Activated CD4-positive, alpha-beta T cell treated with anti-CD3 and anti-CD28 coated beads, Interleukin-2, amount 10 ng/mL, durations not matched to agents 24 days and 14 days (primary cell): ENCODE measurements at regions not wholly inside any gene's neighbourhood (a gene's known extent, or its start where the extent isn't known, plus 50 kb on each side); places are given as distances from the start of the nearest gene placed in this dataset.

ENCODE experiments used
- DNase-seq: peaks from one replicate; pipeline ENCODE4 v3.0.0; 2022
- H3K27ac Mint-ChIP-seq: one replicate; pipeline ENCODE4 v1.8.0; 2022; ENCODE audit warnings: mild to moderate bottlenecking, mixed read lengths
- H3K27me3 Mint-ChIP-seq: one replicate; pipeline ENCODE4 v1.8.0; 2022; ENCODE audit warnings: mixed read lengths
- H3K36me3 Mint-ChIP-seq: one replicate; pipeline ENCODE4 v1.8.0; 2022; ENCODE audit warnings: low read depth, mild to moderate bottlenecking, mixed read lengths
- H3K4me1 Mint-ChIP-seq: one replicate; pipeline ENCODE4 v1.8.0; 2021; ENCODE audit warnings: mixed read lengths
- H3K4me3 Mint-ChIP-seq: one replicate; pipeline ENCODE4 v1.8.0; 2022; ENCODE audit warnings: mild to moderate bottlenecking, moderate library complexity, mixed read lengths
- H3K9me3 Mint-ChIP-seq: one replicate; pipeline ENCODE4 v1.8.0; 2021; ENCODE audit warnings: mixed read lengths
- intact Hi-C: fragments of 100-400 bp; cut with micrococcal nuclease; formaldehyde crosslinking; loops from one replicate; pipeline ENCODE4 v1.15.1; 2023

DNA sequence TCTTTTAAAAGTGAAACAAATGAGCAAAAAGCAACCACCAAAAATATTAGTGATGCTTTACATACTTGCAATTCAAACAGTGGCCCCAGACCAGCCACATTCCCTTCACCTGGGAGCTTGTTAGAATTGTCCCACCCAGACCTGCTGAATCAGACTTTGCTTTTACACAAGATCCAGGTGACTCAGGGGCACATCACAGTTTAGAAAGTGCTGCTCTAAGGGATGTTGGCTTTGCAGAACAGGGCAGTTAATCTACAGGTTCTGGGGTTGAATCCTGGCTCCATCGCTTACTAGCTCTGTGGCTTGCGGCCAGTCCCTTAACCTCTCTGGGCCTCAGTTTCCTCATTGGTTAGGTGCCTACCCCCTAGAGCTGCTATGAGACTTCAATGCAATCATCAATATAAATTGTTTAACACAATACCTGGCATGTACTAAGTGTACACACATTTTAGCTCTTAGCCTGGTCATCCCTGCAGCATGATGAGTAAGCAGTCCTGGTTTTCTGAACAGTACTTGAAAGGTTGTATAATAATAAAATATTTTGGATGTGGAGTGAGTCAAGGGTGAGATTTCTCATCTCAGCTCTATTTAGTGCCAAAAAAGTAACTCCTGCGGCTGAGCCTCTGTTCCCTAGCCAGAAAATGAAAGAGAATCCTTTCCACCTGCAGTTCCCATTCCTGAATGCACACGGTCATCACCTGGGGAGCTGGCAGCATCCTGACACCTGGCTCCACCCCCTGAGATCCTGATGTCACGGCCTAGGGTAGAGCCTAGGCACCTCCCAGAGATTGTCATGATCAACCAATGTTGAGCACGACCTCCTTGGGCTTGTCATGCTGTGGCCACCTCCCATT lies 162.7 kb downstream of the ANKRD60 start:
- Mint-ChIP-seq H3K27ac (no peak overlapping the region), H3K4me3 (no peak overlapping the region), H3K9me3 (no peaks in the 10 kb centered on the region), H3K4me1 (no peaks in the 10 kb centered on the region), H3K36me3 (no peaks in the 10 kb centered on the region), H3K27me3 (peaks cover 3% of the 10 kb centered on the region)
- intact Hi-C loops = no loop called here
- DNase-seq = no peak

GRCh38 chr20:58064411-58065010 lies 163.9 kb downstream of the ANKRD60 start:
- H3K4me3 Mint-ChIP-seq = no peak overlapping the region
- peaks cover 6% of the 10 kb centered on the region for H3K27me3 Mint-ChIP-seq
- intact Hi-C loops = no loop called here
- DNase-seq = no peak
- no peaks in the 10 kb centered on the region for H3K4me1 Mint-ChIP-seq
- H3K27ac Mint-ChIP-seq = no peak overlapping the region
- no peaks in the 10 kb centered on the region for H3K9me3 Mint-ChIP-seq
- no peaks in the 10 kb centered on the region for H3K36me3 Mint-ChIP-seq

DNA sequence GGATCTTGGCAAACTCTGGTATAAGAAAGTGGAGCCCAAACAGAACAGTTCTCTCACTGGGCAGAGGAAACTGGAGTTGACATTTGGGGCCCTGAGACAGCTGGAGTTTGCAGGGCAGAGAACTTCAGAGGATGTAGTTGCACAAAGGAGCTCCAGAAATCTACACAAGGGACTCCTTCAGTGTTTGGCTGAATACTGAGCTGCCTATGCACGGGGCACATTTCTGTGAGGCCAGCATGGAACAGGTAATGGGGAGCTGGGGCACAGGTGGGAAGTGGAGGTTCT lies 169.3 kb downstream of the ANKRD60 start:
- no peak overlapping the region for H3K4me3 Mint-ChIP-seq
- H3K36me3 Mint-ChIP-seq = no peaks in the 10 kb centered on the region
- no peaks in the 10 kb centered on the region for H3K4me1 Mint-ChIP-seq
- H3K9me3 Mint-ChIP-seq = no peaks in the 10 kb centered on the region
- DNase-seq = no peak
- intact Hi-C loops = no loop called here
- H3K27ac Mint-ChIP-seq = no peak overlapping the region
- H3K27me3 Mint-ChIP-seq = peaks cover 6% of the 10 kb centered on the region

DNA sequence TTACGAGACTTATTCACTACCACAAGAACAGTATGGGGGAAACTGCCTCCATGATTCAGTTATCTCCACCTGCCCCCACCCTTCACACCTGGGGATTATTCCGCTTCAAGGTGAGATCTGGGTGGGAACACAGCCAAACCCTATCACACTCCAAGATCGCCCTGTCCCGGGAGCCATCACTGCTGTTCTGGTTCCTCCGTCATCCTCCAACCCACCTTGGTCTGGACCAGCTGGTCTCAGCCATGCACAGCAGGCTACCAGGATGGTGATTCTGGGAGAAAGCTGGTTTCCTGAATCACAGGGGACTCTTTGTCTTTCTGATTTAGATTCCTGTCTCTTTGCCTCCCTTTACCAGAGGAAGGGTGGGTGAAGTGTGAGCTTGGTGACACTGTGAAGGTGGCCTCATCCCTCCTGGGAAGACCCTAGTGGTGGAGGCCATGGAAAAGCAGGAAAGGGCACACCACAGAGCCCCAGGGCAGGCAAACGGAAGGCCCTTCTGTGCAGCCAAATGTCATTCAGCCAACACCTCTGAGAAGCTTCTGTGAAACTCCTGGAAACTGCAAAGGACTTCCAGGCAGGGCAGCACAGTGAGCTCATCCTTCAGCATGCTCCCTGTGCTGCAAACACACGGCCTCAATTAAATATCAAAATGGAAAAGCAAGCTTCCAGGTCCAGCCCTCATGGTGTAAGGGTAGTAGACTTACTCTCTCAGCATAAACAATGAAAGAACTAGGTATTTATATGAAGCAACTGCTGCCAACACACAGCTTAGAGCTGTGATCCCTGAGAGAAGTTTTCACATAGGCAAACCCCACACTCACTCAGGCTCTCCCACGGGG lies 169.8 kb downstream of the ANKRD60 start:
- Mint-ChIP-seq H3K9me3 (no peaks in the 10 kb centered on the region), H3K36me3 (no peaks in the 10 kb centered on the region), H3K4me1 (no peaks in the 10 kb centered on the region), H3K27me3 (peaks cover 6% of the 10 kb centered on the region), H3K27ac (no peak overlapping the region), H3K4me3 (no peak overlapping the region)
- DNase-seq = no peak
- intact Hi-C loops = no loop called here

- Mint-ChIP-seq H3K27me3 (peaks cover 5% of the 10 kb centered on the region), H3K36me3 (no peaks in the 10 kb centered on the region), H3K27ac (no peak overlapping the region), H3K4me1 (no peaks in the 10 kb centered on the region), H3K4me3 (no peak overlapping the region), H3K9me3 (no peaks in the 10 kb centered on the region)
- no peak for DNase-seq
- intact Hi-C loops = no loop called here
These were observed 171.3 kb downstream of the ANKRD60 start for GRCh38 chr20:58056921-58057686.

GRCh38 chr20:58056021-58056591 lies 172.3 kb downstream of the ANKRD60 start:
- H3K27ac Mint-ChIP-seq = no peak overlapping the region
- H3K4me3 Mint-ChIP-seq = no peak overlapping the region
- no peaks in the 10 kb centered on the region for H3K4me1 Mint-ChIP-seq
- intact Hi-C loops = no loop called here
- peaks cover 3% of the 10 kb centered on the region for H3K27me3 Mint-ChIP-seq
- H3K9me3 Mint-ChIP-seq = peaks cover 5% of the 10 kb centered on the region
- no peaks in the 10 kb centered on the region for H3K36me3 Mint-ChIP-seq
- no peak for DNase-seq

DNA sequence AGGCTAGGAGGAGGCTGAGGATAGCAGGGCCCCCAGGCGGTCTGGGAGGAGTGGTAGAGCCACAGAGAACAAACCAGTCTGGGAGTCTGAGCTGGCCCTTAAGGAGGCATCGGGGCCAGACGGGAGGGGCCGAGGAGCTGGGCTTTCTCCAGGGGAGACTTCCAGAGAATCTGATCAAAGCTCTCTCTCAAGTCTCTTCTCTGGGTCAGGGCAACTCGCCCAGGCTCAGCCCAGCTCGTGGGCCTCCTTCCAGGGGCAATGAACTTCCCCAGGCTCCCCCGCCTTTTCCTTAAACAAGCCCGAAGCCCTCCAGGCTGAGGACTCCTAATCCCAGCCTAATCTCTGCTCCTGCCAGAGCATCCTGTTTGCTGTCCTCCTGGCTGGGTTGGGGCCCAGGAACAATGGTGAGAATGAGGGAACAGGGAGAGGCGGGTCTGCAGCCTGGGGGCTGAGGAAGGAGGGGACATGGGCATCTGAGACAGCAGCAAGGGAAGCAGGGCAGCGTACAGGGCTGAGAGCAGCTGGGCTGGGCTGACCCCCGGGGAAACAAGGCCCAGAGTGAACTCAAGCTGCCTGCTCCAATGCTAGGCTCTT lies 173.6 kb downstream of the ANKRD60 start:
- Mint-ChIP-seq H3K27me3 (peaks cover 3% of the 10 kb centered on the region), H3K27ac (no peak overlapping the region), H3K4me3 (no peak overlapping the region), H3K36me3 (no peaks in the 10 kb centered on the region), H3K4me1 (no peaks in the 10 kb centered on the region), H3K9me3 (peaks cover 5% of the 10 kb centered on the region)
- DNase-seq = no peak
- intact Hi-C loops = no loop called here

DNA sequence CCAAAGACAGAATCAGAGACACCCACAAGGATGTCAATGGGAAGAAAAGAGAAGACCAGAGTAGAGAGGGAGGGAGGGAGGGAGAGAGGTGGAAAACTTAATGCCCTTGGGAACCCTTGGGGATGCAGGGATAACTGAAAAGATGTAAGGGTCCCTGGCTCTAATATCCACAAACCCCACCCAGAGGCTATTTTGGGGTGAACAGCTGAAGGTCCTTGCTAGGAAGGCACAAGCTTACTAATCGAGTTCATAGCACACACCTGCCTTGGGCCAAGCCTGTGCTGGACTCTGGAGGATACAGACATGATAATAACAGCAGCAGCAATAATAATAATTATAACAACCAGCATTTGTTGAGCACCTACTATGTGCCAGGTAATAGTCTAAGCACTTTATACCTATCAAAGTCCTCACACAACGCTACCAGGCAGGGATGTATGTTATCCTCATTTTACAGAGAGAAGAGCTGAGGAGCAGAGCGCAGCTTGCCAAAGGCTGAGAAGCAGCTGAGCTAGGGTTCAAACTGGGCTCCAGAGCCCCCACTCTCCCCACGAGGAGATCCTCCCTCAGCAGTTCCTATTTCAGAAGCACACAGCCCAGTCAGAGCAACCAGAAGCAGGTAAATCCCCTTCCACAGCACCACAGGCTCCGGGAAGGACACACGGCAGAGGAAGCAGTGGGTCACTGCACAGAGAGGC lies 174.2 kb downstream of the ANKRD60 start:
- H3K36me3 Mint-ChIP-seq = no peaks in the 10 kb centered on the region
- H3K27ac Mint-ChIP-seq = no peak overlapping the region
- H3K9me3 Mint-ChIP-seq = peaks cover 5% of the 10 kb centered on the region
- H3K27me3 Mint-ChIP-seq = no peaks in the 10 kb centered on the region
- intact Hi-C loops = no loop called here
- no peaks in the 10 kb centered on the region for H3K4me1 Mint-ChIP-seq
- DNase-seq = no peak
- no peak overlapping the region for H3K4me3 Mint-ChIP-seq

DNA sequence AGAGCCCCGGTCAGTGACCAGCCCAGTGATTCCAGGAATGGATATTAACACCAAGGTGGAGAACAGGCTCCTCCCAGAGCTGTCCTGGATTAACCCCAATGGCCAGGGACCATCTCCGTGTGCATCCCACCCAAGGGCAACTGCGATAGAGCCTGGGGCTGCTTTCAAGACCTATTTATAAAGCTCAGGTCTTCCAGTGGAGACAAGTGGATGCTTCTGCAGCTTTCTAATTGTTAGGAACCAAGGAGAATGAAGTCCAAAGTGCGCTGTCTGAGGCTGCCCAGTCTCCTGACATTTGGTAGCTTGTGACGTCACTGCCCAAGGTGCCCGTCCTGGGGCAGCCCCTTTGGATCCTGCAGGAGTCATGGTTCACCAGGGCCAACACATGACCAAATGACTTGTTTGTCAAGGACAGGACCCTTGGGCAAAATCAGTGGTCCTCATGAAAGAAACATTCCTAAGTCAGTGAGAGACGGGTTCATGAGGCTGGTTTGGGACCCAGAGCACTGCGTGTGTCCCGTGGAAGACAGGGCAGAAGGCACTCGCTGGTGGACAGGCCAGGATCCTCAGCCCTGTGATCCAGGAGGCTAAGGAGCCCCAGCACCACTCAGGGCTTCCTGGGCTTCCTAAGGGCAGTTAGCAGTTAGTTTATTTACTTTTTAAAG lies 174.9 kb downstream of the ANKRD60 start:
- intact Hi-C loops = no loop called here
- H3K4me1 Mint-ChIP-seq = no peaks in the 10 kb centered on the region
- no peak overlapping the region for H3K4me3 Mint-ChIP-seq
- no peaks in the 10 kb centered on the region for H3K36me3 Mint-ChIP-seq
- peaks cover 5% of the 10 kb centered on the region for H3K9me3 Mint-ChIP-seq
- H3K27me3 Mint-ChIP-seq = no peaks in the 10 kb centered on the region
- no peak overlapping the region for H3K27ac Mint-ChIP-seq
- no peak for DNase-seq

- Mint-ChIP-seq H3K27ac (no peak overlapping the region), H3K27me3 (no peaks in the 10 kb centered on the region), H3K9me3 (peaks cover 5% of the 10 kb centered on the region), H3K4me3 (no peak overlapping the region), H3K36me3 (no peaks in the 10 kb centered on the region), H3K4me1 (no peaks in the 10 kb centered on the region)
- intact Hi-C loops = no loop called here
- no peak for DNase-seq
These were observed 177.1 kb downstream of the ANKRD60 start for GRCh38 chr20:58051367-58051766.

DNA sequence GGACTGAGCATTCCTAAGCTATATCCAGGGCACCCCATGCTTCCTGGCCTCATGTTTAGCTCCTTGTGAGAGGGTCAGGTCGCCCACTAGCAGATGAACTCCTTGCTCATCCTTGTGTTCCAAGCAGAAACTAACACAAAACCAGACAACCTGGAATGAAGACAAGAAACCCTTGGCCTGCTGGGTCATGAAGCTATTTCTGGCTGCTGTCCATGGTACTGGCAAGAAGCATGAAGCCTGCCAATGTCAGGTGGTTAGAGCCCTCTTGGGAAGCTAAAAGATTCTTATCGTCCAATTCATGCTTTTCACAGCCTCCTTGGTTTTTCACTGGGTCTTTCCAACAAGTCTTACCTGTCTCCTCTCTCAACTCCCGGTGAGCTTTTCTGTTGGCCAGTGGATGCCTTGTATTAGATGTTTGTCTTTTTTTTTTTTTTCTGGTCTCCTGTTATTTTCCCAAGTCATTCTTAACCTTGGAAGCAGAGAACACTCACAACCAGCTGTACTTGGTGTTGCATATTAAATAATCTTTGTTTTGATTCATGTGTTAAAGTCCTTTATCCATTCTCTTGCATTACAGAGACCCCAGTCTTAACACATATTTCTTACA lies 180.3 kb downstream of the ANKRD60 start:
- Mint-ChIP-seq H3K4me1 (no peaks in the 10 kb centered on the region), H3K9me3 (peaks cover 5% of the 10 kb centered on the region), H3K27ac (no peak overlapping the region), H3K27me3 (no peaks in the 10 kb centered on the region), H3K36me3 (no peaks in the 10 kb centered on the region), H3K4me3 (no peak overlapping the region)
- DNase-seq = no peak
- intact Hi-C loops = no loop called here

GRCh38 chr20:58046311-58046710 lies 182.1 kb downstream of the ANKRD60 start:
- no peak overlapping the region for H3K4me3 Mint-ChIP-seq
- no peaks in the 10 kb centered on the region for H3K4me1 Mint-ChIP-seq
- no peak overlapping the region for H3K27ac Mint-ChIP-seq
- no peaks in the 10 kb centered on the region for H3K27me3 Mint-ChIP-seq
- H3K36me3 Mint-ChIP-seq = no peaks in the 10 kb centered on the region
- intact Hi-C loops = no loop called here
- DNase-seq = no peak
- H3K9me3 Mint-ChIP-seq = no peaks in the 10 kb centered on the region
